GM23338 (cell line): ENCODE measurements at regions not wholly inside any gene's neighbourhood (a gene's known extent, or its start where the extent isn't known, plus 50 kb on each side); places are given as distances from the start of the nearest gene placed in this dataset.

ENCODE experiments used
- ATAC-seq: fragments of 200-7000 bp; cut with Tn5 transposase; 3 replicates; pipeline ENCODE4 v1.9.1; 2020
- DNase-seq: peaks from one replicate; pipeline ENCODE4 v3.0.0-alpha.2; 2015; ENCODE audit warnings: low spot score
- H2AFZ ChIP-seq: fragments of 200-600 bp; sonication (generic); 2 replicates; pipeline ENCODE4 v1.8.0; 2016; ENCODE audit warnings: antibody characterized with exemption, mild to moderate bottlenecking, moderate library complexity
- H3F3A ChIP-seq: fragments of 200-600 bp; sonication (generic); replicated peaks from 2 replicates; pipeline ENCODE4 v1.8.0; 2017; ENCODE audit warnings: antibody characterized with exemption, mixed run types, low read depth
- H3K27ac ChIP-seq: fragments of 200-600 bp; sonication (generic); 2 replicates; pipeline ENCODE4 v1.6.1; 2016; ENCODE audit warnings: low read depth
- H3K27me3 ChIP-seq: fragments of 200-600 bp; sonication (generic); 2 replicates; pipeline ENCODE4 v1.8.0; 2016; ENCODE audit warnings: mild to moderate bottlenecking, mixed run types, moderate library complexity; ENCODE audit not compliant: insufficient read depth
- H3K36me3 ChIP-seq: fragments of 200-600 bp; sonication (generic); 2 replicates; pipeline ENCODE4 v1.8.0; 2016; ENCODE audit warnings: mild to moderate bottlenecking; ENCODE audit not compliant: insufficient read depth
- H3K4me1 ChIP-seq: fragments of 200-600 bp; sonication (generic); 2 replicates; pipeline ENCODE4 v1.8.0; 2016; ENCODE audit warnings: mild to moderate bottlenecking, moderate library complexity; ENCODE audit not compliant: insufficient read depth
- H3K4me2 ChIP-seq: fragments of 200-600 bp; sonication (generic); 2 replicates; pipeline ENCODE4 v1.7.1; 2017; ENCODE audit warnings: mixed run types
- H3K4me3 ChIP-seq: fragments of 200-600 bp; sonication (generic); 2 replicates; pipeline ENCODE4 v1.6.1; 2016; ENCODE audit warnings: mixed run types
- H3K79me2 ChIP-seq: fragments of 200-600 bp; sonication (generic); replicated peaks from 2 replicates; pipeline ENCODE4 v1.8.0; 2017; ENCODE audit warnings: mild to moderate bottlenecking; ENCODE audit not compliant: insufficient read depth
- H3K9me2 ChIP-seq: fragments of 200-600 bp; sonication (generic); 2 replicates; pipeline ENCODE4 v1.8.0; 2017; ENCODE audit not compliant: insufficient read depth
- H4K20me1 ChIP-seq: fragments of 200-600 bp; sonication (generic); replicated peaks from 2 replicates; pipeline ENCODE4 v1.8.0; 2017; ENCODE audit warnings: mild to moderate bottlenecking; ENCODE audit not compliant: insufficient read depth
- H3K27ac Mint-ChIP-seq: 2 replicates; pipeline ENCODE4 v1.8.0; 2020; ENCODE audit warnings: inconsistent platforms, mild to moderate bottlenecking, moderate library complexity, mixed read lengths
- H3K27me3 Mint-ChIP-seq: 3 replicates; pipeline ENCODE4 v1.8.0; 2022; ENCODE audit warnings: low read depth, mild to moderate bottlenecking, moderate library complexity, mixed read lengths, inconsistent platforms; ENCODE audit not compliant: insufficient read depth, poor library complexity
- H3K36me3 Mint-ChIP-seq: 3 replicates; pipeline ENCODE4 v1.8.0; 2021; ENCODE audit warnings: low read depth, mild to moderate bottlenecking, inconsistent platforms, moderate library complexity, mixed read lengths
- H3K4me1 Mint-ChIP-seq: 3 replicates; pipeline ENCODE4 v1.8.0; 2020; ENCODE audit warnings: mild to moderate bottlenecking, inconsistent platforms, mixed read lengths
- H3K4me3 Mint-ChIP-seq: 3 replicates; pipeline ENCODE4 v1.8.0; 2021; ENCODE audit warnings: moderate library complexity, mild to moderate bottlenecking, inconsistent platforms, mixed read lengths
- H3K9me3 Mint-ChIP-seq: 3 replicates; pipeline ENCODE4 v1.8.0; 2020; ENCODE audit warnings: moderate library complexity, mild to moderate bottlenecking, inconsistent platforms, mixed read lengths
- CREB1 ChIP-seq: fragments of 250-450 bp; sonication (Bioruptor Pico); IDR thresholded peaks from 2 replicates; pipeline ENCODE4 v1.5.0; 2020; ENCODE audit warnings: low read depth, mild to moderate bottlenecking, moderate library complexity
- CTCF ChIP-seq, 2 experiments: fragments of 200-600 bp in 1 of 2; sonication (generic) in 1 of 2; conservative IDR thresholded peaks; 2 replicates each; pipeline versions ENCODE4 v1.5.1 to v1.6.1; 2016 to 2017; ENCODE audit warnings: antibody characterized with exemption in 2 of 2, low read depth in 2 of 2, mild to moderate bottlenecking in 2 of 2, moderate library complexity in 1 of 2
- EZH2 ChIP-seq: fragments of 200-600 bp; sonication (generic); IDR thresholded peaks from one replicate; pipeline ENCODE4 v1.8.0; 2017; ENCODE audit warnings: antibody characterized with exemption, mild to moderate bottlenecking, low read depth; ENCODE audit not compliant: unreplicated experiment
- EZH2phosphoT487 ChIP-seq: fragments of 200-600 bp; sonication (generic); IDR thresholded peaks from one replicate; pipeline ENCODE4 v1.8.1; 2018; ENCODE audit warnings: antibody characterized with exemption; ENCODE audit not compliant: unreplicated experiment
- JUNB ChIP-seq: IDR thresholded peaks from one replicate; pipeline ENCODE4 v1.6.1; 2016; ENCODE audit warnings: antibody characterized with exemption; ENCODE audit not compliant: unreplicated experiment
- NANOG ChIP-seq: IDR thresholded peaks from 2 replicates; pipeline ENCODE4 v1.6.1; 2016; ENCODE audit warnings: antibody characterized with exemption, borderline replicate concordance
- POLR2AphosphoS5 ChIP-seq: IDR thresholded peaks from 2 replicates; pipeline ENCODE4 v1.6.1; 2016; ENCODE audit warnings: antibody characterized with exemption, low read depth
- STAT1 ChIP-seq: IDR thresholded peaks from one replicate; pipeline ENCODE4 v1.6.1; 2016; ENCODE audit warnings: antibody characterized with exemption; ENCODE audit not compliant: unreplicated experiment
- ZNF114 ChIP-seq: fragments of 250-450 bp; sonication (Bioruptor Pico); IDR thresholded peaks from 2 replicates; pipeline ENCODE4 v1.5.0; 2020; ENCODE audit warnings: mild to moderate bottlenecking, moderate library complexity
- ZNF331 ChIP-seq: fragments of 250-450 bp; sonication (Bioruptor Pico); IDR thresholded peaks from 2 replicates; pipeline ENCODE4 v1.5.0; 2020; ENCODE audit warnings: low read depth, mild to moderate bottlenecking, moderate library complexity
- TF ChIP-seq, protein P1 (sequence below): IDR thresholded peaks from 2 replicates; pipeline ENCODE4 v1.6.1; 2016; ENCODE audit warnings: antibody characterized with exemption
- TF ChIP-seq, protein P2 (sequence below): fragments of 250-450 bp; sonication (Bioruptor Pico); IDR thresholded peaks from 2 replicates; pipeline ENCODE4 v1.5.0; 2020; ENCODE audit warnings: mild to moderate bottlenecking, moderate library complexity
- TF ChIP-seq, protein P3 (sequence below): IDR thresholded peaks from one replicate; pipeline ENCODE4 v1.6.1; 2018; ENCODE audit warnings: antibody characterized with exemption; ENCODE audit not compliant: unreplicated experiment

DNA sequence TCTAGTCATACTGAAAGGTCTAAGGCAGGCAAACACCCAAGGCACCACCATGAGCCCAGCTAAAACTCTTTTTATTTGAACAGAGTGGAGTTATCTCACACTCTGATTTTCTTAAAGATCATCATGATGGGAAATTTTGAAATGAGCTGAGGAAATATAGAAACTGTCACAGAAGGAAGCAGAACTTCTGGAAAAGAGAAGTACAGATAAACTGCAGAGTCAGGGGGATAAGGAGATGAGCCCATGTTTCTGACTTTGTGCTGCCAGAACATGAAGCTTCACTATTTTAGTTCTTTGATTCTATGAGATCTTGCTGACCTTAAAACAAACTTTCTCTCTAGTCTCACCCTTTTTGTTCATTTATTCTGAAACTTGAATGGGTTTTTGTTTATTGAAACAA, 406.5 kb upstream of the EDIL3 start:
- no peaks in the 10 kb centered on the region for H3K27me3 ChIP-seq
- H3K4me3 ChIP-seq = no peak overlapping the region
- H3K9me2 ChIP-seq = no peaks in the 10 kb centered on the region
- no peaks in the 10 kb centered on the region for H3K4me1 Mint-ChIP-seq
- H2AFZ ChIP-seq = no peak overlapping the region
- no peaks in the 10 kb centered on the region for H3K4me1 ChIP-seq
- ATAC-seq = no peak
- no peak overlapping the region for H3K4me3 Mint-ChIP-seq
- H3K27ac Mint-ChIP-seq = no peak overlapping the region
- no peaks in the 10 kb centered on the region for H3K79me2 ChIP-seq
- no peaks in the 10 kb centered on the region for H3K36me3 ChIP-seq
- TF ChIP-seq CREB1 (CRISPR knock-in tag) (no peak), CTCF (conservative IDR thresholded peaks at IDR 0.05; ENCODE audit: low read depth in 2 of 2) (no peak), JUNB (no peak), POLR2AphosphoS5 (no peak), ZNF114 (CRISPR knock-in tag) (no peak), NANOG (no peak), EZH2phosphoT487 (no peak), EZH2 (no peak), ZNF331 (no peak), STAT1 (no peak)
- TF ChIP-seq, protein P1, sequence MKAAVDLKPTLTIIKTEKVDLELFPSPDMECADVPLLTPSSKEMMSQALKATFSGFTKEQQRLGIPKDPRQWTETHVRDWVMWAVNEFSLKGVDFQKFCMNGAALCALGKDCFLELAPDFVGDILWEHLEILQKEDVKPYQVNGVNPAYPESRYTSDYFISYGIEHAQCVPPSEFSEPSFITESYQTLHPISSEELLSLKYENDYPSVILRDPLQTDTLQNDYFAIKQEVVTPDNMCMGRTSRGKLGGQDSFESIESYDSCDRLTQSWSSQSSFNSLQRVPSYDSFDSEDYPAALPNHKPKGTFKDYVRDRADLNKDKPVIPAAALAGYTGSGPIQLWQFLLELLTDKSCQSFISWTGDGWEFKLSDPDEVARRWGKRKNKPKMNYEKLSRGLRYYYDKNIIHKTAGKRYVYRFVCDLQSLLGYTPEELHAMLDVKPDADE = no peak
- TF ChIP-seq, protein P2, sequence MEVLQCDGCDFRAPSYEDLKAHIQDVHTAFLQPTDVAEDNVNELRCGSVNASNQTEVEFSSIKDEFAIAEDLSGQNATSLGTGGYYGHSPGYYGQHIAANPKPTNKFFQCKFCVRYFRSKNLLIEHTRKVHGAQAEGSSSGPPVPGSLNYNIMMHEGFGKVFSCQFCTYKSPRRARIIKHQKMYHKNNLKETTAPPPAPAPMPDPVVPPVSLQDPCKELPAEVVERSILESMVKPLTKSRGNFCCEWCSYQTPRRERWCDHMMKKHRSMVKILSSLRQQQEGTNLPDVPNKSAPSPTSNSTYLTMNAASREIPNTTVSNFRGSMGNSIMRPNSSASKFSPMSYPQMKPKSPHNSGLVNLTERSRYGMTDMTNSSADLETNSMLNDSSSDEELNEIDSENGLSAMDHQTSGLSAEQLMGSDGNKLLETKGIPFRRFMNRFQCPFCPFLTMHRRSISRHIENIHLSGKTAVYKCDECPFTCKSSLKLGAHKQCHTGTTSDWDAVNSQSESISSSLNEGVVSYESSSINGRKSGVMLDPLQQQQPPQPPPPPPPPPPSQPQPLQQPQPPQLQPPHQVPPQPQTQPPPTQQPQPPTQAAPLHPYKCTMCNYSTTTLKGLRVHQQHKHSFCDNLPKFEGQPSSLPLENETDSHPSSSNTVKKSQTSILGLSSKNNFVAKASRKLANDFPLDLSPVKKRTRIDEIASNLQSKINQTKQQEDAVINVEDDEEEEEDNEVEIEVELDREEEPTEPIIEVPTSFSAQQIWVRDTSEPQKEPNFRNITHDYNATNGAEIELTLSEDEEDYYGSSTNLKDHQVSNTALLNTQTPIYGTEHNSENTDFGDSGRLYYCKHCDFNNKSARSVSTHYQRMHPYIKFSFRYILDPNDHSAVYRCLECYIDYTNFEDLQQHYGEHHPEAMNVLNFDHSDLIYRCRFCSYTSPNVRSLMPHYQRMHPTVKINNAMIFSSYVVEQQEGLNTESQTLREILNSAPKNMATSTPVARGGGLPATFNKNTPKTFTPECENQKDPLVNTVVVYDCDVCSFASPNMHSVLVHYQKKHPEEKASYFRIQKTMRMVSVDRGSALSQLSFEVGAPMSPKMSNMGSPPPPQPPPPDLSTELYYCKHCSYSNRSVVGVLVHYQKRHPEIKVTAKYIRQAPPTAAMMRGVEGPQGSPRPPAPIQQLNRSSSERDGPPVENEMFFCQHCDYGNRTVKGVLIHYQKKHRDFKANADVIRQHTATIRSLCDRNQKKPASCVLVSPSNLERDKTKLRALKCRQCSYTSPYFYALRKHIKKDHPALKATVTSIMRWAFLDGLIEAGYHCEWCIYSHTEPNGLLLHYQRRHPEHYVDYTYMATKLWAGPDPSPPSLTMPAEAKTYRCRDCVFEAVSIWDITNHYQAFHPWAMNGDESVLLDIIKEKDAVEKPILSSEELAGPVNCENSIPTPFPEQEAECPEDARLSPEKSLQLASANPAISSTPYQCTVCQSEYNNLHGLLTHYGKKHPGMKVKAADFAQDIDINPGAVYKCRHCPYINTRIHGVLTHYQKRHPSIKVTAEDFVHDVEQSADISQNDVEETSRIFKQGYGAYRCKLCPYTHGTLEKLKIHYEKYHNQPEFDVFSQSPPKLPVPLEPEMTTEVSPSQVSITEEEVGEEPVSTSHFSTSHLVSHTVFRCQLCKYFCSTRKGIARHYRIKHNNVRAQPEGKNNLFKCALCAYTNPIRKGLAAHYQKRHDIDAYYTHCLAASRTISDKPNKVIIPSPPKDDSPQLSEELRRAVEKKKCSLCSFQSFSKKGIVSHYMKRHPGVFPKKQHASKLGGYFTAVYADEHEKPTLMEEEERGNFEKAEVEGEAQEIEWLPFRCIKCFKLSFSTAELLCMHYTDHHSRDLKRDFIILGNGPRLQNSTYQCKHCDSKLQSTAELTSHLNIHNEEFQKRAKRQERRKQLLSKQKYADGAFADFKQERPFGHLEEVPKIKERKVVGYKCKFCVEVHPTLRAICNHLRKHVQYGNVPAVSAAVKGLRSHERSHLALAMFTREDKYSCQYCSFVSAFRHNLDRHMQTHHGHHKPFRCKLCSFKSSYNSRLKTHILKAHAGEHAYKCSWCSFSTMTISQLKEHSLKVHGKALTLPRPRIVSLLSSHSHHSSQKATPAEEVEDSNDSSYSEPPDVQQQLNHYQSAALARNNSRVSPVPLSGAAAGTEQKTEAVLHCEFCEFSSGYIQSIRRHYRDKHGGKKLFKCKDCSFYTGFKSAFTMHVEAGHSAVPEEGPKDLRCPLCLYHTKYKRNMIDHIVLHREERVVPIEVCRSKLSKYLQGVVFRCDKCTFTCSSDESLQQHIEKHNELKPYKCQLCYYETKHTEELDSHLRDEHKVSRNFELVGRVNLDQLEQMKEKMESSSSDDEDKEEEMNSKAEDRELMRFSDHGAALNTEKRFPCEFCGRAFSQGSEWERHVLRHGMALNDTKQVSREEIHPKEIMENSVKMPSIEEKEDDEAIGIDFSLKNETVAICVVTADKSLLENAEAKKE = no peak
- TF ChIP-seq, protein P3, sequence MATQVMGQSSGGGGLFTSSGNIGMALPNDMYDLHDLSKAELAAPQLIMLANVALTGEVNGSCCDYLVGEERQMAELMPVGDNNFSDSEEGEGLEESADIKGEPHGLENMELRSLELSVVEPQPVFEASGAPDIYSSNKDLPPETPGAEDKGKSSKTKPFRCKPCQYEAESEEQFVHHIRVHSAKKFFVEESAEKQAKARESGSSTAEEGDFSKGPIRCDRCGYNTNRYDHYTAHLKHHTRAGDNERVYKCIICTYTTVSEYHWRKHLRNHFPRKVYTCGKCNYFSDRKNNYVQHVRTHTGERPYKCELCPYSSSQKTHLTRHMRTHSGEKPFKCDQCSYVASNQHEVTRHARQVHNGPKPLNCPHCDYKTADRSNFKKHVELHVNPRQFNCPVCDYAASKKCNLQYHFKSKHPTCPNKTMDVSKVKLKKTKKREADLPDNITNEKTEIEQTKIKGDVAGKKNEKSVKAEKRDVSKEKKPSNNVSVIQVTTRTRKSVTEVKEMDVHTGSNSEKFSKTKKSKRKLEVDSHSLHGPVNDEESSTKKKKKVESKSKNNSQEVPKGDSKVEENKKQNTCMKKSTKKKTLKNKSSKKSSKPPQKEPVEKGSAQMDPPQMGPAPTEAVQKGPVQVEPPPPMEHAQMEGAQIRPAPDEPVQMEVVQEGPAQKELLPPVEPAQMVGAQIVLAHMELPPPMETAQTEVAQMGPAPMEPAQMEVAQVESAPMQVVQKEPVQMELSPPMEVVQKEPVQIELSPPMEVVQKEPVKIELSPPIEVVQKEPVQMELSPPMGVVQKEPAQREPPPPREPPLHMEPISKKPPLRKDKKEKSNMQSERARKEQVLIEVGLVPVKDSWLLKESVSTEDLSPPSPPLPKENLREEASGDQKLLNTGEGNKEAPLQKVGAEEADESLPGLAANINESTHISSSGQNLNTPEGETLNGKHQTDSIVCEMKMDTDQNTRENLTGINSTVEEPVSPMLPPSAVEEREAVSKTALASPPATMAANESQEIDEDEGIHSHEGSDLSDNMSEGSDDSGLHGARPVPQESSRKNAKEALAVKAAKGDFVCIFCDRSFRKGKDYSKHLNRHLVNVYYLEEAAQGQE = no peak
- peaks cover 3% of the 10 kb centered on the region; the same call in 2 of the 3 replicates for H3K36me3 Mint-ChIP-seq
- H3F3A ChIP-seq = no peaks in the 10 kb centered on the region
- H4K20me1 ChIP-seq = no peaks in the 10 kb centered on the region
- H3K27ac ChIP-seq = no peak overlapping the region
- no peak overlapping the region for H3K4me2 ChIP-seq
- peaks cover 3% of the 10 kb centered on the region for H3K27me3 Mint-ChIP-seq
- no peak for DNase-seq
- peaks cover 4% of the 10 kb centered on the region; the same call in 1 of the 3 replicates for H3K9me3 Mint-ChIP-seq
